PC-9 (cell line): ENCODE measurements at regions not wholly inside any gene's neighbourhood (a gene's known extent, or its start where the extent isn't known, plus 50 kb on each side); places are given as distances from the start of the nearest gene placed in this dataset.

Source experiments
- BruUV-seq: library from RNA; stranded (reverse); fragments of 400-500 nt; replicated peaks from 2 replicates; lab custom pipeline; 2021; lab: Mats Ljungman, UMichigan
- CTCF ChIA-PET: fragments of 300-600 bp; sonication (Branson Sonifier 250); formaldehyde crosslinking; loops from one replicate; lab custom pipeline; 2022; ENCODE audit warnings: antibody characterized with exemption; lab: Charles Lee
- POLR2A ChIA-PET: fragments of 300-600 bp; sonication (Branson Sonifier 250); formaldehyde crosslinking; loops from one replicate; lab custom pipeline; 2022; ENCODE audit warnings: antibody characterized with exemption; ENCODE audit not compliant: unreplicated experiment; lab: Charles Lee
- DNase-seq, 2 experiments: peaks; one replicate each; pipeline versions ENCODE4 v3.0.0 to v3.0.0-alpha.2; 2015 to 2022; ENCODE audit warnings: mixed read lengths in 1 of 2
- H2AFZ ChIP-seq: fragments of 200-600 bp; sonication (generic); 2 replicates; pipeline ENCODE4 v1.8.1; 2017; ENCODE audit warnings: antibody characterized with exemption
- H3F3A ChIP-seq: fragments of 200-600 bp; sonication (generic); 2 replicates; pipeline ENCODE4 v1.8.1; 2017; ENCODE audit warnings: antibody characterized with exemption, mild to moderate bottlenecking, low read depth; ENCODE audit not compliant: insufficient read depth
- H3K27ac ChIP-seq: fragments of 200-600 bp; sonication (generic); 2 replicates; pipeline ENCODE4 v1.6.1; 2016; ENCODE audit warnings: mixed run types
- H3K27me3 ChIP-seq: fragments of 200-600 bp; sonication (generic); 2 replicates; pipeline ENCODE4 v1.6.1; 2016; ENCODE audit warnings: low read depth, mixed run types; ENCODE audit not compliant: insufficient read depth
- H3K36me3 ChIP-seq: fragments of 200-600 bp; sonication (generic); 2 replicates; pipeline ENCODE4 v1.6.1; 2016; ENCODE audit warnings: low read depth, mixed run types
- H3K4me1 ChIP-seq: fragments of 200-600 bp; sonication (generic); replicated peaks from 2 replicates; pipeline ENCODE4 v1.6.1; 2016; ENCODE audit warnings: mixed run types; ENCODE audit not compliant: insufficient read depth
- H3K4me2 ChIP-seq: fragments of 200-600 bp; sonication (generic); 2 replicates; pipeline ENCODE4 v1.6.1; 2017; ENCODE audit warnings: mixed run types
- H3K4me3 ChIP-seq: fragments of 200-600 bp; sonication (generic); 2 replicates; pipeline ENCODE4 v1.6.1; 2016; ENCODE audit warnings: mixed run types
- H3K79me2 ChIP-seq: fragments of 200-600 bp; sonication (generic); 2 replicates; pipeline ENCODE4 v1.6.1; 2017; ENCODE audit warnings: low read depth, mixed run types
- H3K9me2 ChIP-seq: fragments of 200-600 bp; sonication (generic); 2 replicates; pipeline ENCODE4 v1.8.1; 2017; ENCODE audit warnings: mild to moderate bottlenecking; ENCODE audit not compliant: insufficient read depth
- H3K9me3 ChIP-seq: fragments of 200-600 bp; sonication (generic); 2 replicates; pipeline ENCODE4 v1.8.1; 2016; ENCODE audit warnings: low read depth; ENCODE audit not compliant: insufficient read depth
- H4K20me1 ChIP-seq: fragments of 200-600 bp; sonication (generic); 2 replicates; pipeline ENCODE4 v1.8.1; 2017; ENCODE audit not compliant: insufficient read depth
- CTCF ChIP-seq: fragments of 200-600 bp; sonication (generic); conservative IDR thresholded peaks from 2 replicates; pipeline ENCODE4 v1.6.1; 2017; ENCODE audit warnings: mixed run types, antibody characterized with exemption, mild to moderate bottlenecking, moderate library complexity
- EZH2 ChIP-seq: fragments of 200-600 bp; sonication (generic); IDR thresholded peaks from 2 replicates; pipeline ENCODE4 v1.8.0; 2017; ENCODE audit warnings: antibody characterized with exemption, low read depth
- intact Hi-C: fragments of 100-400 bp; cut with micrococcal nuclease; formaldehyde crosslinking; loops from one replicate; pipeline ENCODE4 v1.10.0; 2022; ENCODE audit not compliant: unreplicated experiment

GRCh38 chr10:29783201-29783947 lies 148.6 kb upstream of the SVIL start:
- ChIA-PET POLR2A (interaction anchor here (0.7 kb wide), 1 partner anchor 165 kb away, joined by 18 read pairs; no protein-coding TSS in a partner anchor), CTCF (no interaction called here)
- no peaks in the 10 kb centered on the region for H4K20me1 ChIP-seq
- BruUV-seq: no TSS peak
- no peaks in the 10 kb centered on the region for H3K36me3 ChIP-seq
- H2AFZ ChIP-seq: no peak overlapping the region
- H3F3A ChIP-seq: peaks cover 9% of the 10 kb centered on the region; the same call in 1 of the 2 replicates
- H3K27me3 ChIP-seq: no peaks in the 10 kb centered on the region
- H3K4me2 ChIP-seq: peak overlapping the region; percentile 3; the same call in 1 of the 2 replicates
- H3K4me1 ChIP-seq: peaks cover 30% of the 10 kb centered on the region
- H3K79me2 ChIP-seq: no peaks in the 10 kb centered on the region
- peak overlapping the region; percentile 86 for H3K27ac ChIP-seq
- peaks cover 8% of the 10 kb centered on the region; the same call in 1 of the 2 replicates for H3K9me3 ChIP-seq
- no peak for DNase-seq
- H3K9me2 ChIP-seq: no peaks in the 10 kb centered on the region
- intact Hi-C loops: no loop called here
- no peak overlapping the region for H3K4me3 ChIP-seq
- TF ChIP-seq CTCF: no peak
- TF ChIP-seq EZH2: no peak

GRCh38 chr10:29780639-29781038 lies 145.9 kb upstream of the SVIL start:
- Histone ChIP-seq H3K27ac (no peak overlapping the region), H3K9me2 (no peaks in the 10 kb centered on the region), H3K9me3 (no peaks in the 10 kb centered on the region), H3K4me1 (peaks cover 30% of the 10 kb centered on the region), H3F3A (peaks cover 9% of the 10 kb centered on the region; the same call in 1 of the 2 replicates), H3K27me3 (no peaks in the 10 kb centered on the region), H4K20me1 (no peaks in the 10 kb centered on the region), H3K4me2 (no peak overlapping the region), H3K79me2 (no peaks in the 10 kb centered on the region), H2AFZ (no peak overlapping the region), H3K36me3 (no peaks in the 10 kb centered on the region), H3K4me3 (no peak overlapping the region)
- ChIA-PET CTCF (no interaction called here), POLR2A (no interaction called here)
- intact Hi-C loops: no loop called here
- TF ChIP-seq EZH2 (no peak), CTCF (no peak)
- DNase-seq: no peak
- BruUV-seq: no TSS peak

GRCh38 chr10:29780096-29780495 lies 145.3 kb upstream of the SVIL start:
- no peak for DNase-seq

More at GRCh38 chr10:29780096-29780495, 145.3 kb upstream of the SVIL start:
- Histone ChIP-seq H3K27ac (no peak overlapping the region), H3F3A (peaks cover 9% of the 10 kb centered on the region; the same call in 1 of the 2 replicates), H3K9me2 (no peaks in the 10 kb centered on the region), H3K4me1 (peaks cover 25% of the 10 kb centered on the region), H3K27me3 (no peaks in the 10 kb centered on the region), H3K4me3 (no peak overlapping the region), H2AFZ (no peak overlapping the region), H3K9me3 (no peaks in the 10 kb centered on the region), H3K36me3 (no peaks in the 10 kb centered on the region), H3K4me2 (no peak overlapping the region), H3K79me2 (no peaks in the 10 kb centered on the region), H4K20me1 (no peaks in the 10 kb centered on the region)
- TF ChIP-seq CTCF: no peak
- no peak for TF ChIP-seq EZH2
- CTCF ChIA-PET: interaction anchor here (0.6 kb wide), 2 partner anchors 187 to 241 kb away, joined by 4 to 5 read pairs; no protein-coding TSS in a partner anchor
- POLR2A ChIA-PET: no interaction called here
- BruUV-seq: no TSS peak
- intact Hi-C loops: no loop called here
